HCT116 (cell line): ENCODE measurements at regions not wholly inside any gene's neighbourhood (a gene's known extent, or its start where the extent isn't known, plus 50 kb on each side); places are given as distances from the start of the nearest gene placed in this dataset.

Source experiments
- ATAC-seq: fragments of 200-7000 bp; cut with Tn5 transposase; 2 replicates; pipeline ENCODE4 v1.9.1; 2020; ENCODE audit warnings: mild to moderate bottlenecking, moderate library complexity
- BruUV-seq: library from RNA; stranded (reverse); fragments of 400-500 nt; replicated peaks from 2 replicates; lab custom pipeline; 2021; lab: Mats Ljungman, UMichigan
- CTCF ChIA-PET: fragments of 300-600 bp; sonication (Branson Sonifier 250); formaldehyde crosslinking; loops from one replicate; lab custom pipeline; 2021; ENCODE audit warnings: antibody characterized with exemption; lab: Charles Lee
- POLR2A ChIA-PET: fragments of 300-600, 350-600 bp; sonication (Branson Sonifier 250); formaldehyde crosslinking; loops from one replicate; lab custom pipeline; 2021; ENCODE audit warnings: antibody characterized with exemption; lab: Charles Lee
- RAD21 ChIA-PET, 2 experiments: fragments of 300-600 bp; sonication (Branson Sonifier 250); formaldehyde crosslinking; loops; one replicate each; lab custom pipeline; 2023; ENCODE audit warnings: low total read pairs in 2 of 2; ENCODE audit not compliant: uncharacterized antibody in 2 of 2, unreplicated experiment in 2 of 2, low non-redundant PET in 1 of 2; lab: Charles Lee
- DNase-seq: peaks from one replicate; pipeline ENCODE4 v3.0.0-alpha.2; 2010; ENCODE audit warnings: low read depth, low spot score
- H2AFZ ChIP-seq: fragments of 200-600 bp; shearing (Covaris generic), sonication (generic); 2 replicates; pipeline ENCODE4 v1.6.1; 2017; ENCODE audit warnings: low read depth, mixed run types, mixed read lengths, antibody characterized with exemption, low read length; ENCODE audit not compliant: poor library complexity, severe bottlenecking
- H3K27ac ChIP-seq: 2 replicates; pipeline ENCODE4 v1.5.1; 2012; ENCODE audit warnings: low read depth, low read length
- H3K27me3 ChIP-seq: fragments of 200-600 bp; sonication (generic); 2 replicates; pipeline ENCODE4 v1.6.1; 2016; ENCODE audit warnings: mixed run types, low read length, mixed read lengths; ENCODE audit not compliant: insufficient read depth
- H3K36me3 ChIP-seq, 2 experiments: fragments of 200-500 bp in 1 of 2; fragments of 200-600 bp in 1 of 2; sonication (Bioruptor generic) in 1 of 2; sonication (generic) in 1 of 2; 2 replicates each; pipeline versions ENCODE4 v1.5.1 to v1.6.1; 2014 to 2016; ENCODE audit warnings: low read length in 2 of 2, inconsistent platforms in 1 of 2, mixed read lengths in 1 of 2, mixed run types in 1 of 2; ENCODE audit not compliant: insufficient read depth in 2 of 2, control insufficient read depth in 1 of 2
- H3K4me1 ChIP-seq, 2 experiments: fragments of 200-600 bp in 1 of 2; sonication (generic) in 1 of 2; 2 replicates each; pipeline versions ENCODE4 v1.5.1 to v1.6.1; 2012 to 2017; ENCODE audit warnings: low read length in 2 of 2, inconsistent platforms in 1 of 2, mild to moderate bottlenecking in 1 of 2, mixed read lengths in 1 of 2, mixed run types in 1 of 2, moderate library complexity in 1 of 2; ENCODE audit not compliant: insufficient read depth in 2 of 2, control insufficient read depth in 1 of 2
- H3K4me2 ChIP-seq: fragments of 200-600 bp; sonication (generic); 2 replicates; pipeline ENCODE4 v1.6.1; 2017; ENCODE audit warnings: mixed run types, low read length, mixed read lengths
- H3K4me3 ChIP-seq, 2 experiments: fragments of 200-600 bp in 1 of 2; sonication (generic) in 1 of 2; replicated peaks in 1 of 2; 2 replicates each; pipeline ENCODE4 v1.5.1; 2011 to 2016; ENCODE audit warnings: low read length in 2 of 2, control low read depth in 1 of 2, low read depth in 1 of 2, mild to moderate bottlenecking in 1 of 2, mixed read lengths in 1 of 2, mixed run types in 1 of 2
- H3K79me2 ChIP-seq: fragments of 200-600 bp; sonication (generic); 2 replicates; pipeline ENCODE4 v1.6.1; 2017; ENCODE audit warnings: mild to moderate bottlenecking, mixed run types, low read length, moderate library complexity, mixed read lengths; ENCODE audit not compliant: insufficient read depth
- H3K9ac ChIP-seq: fragments of 200-600 bp; sonication (generic); 2 replicates; pipeline ENCODE4 v1.6.1; 2016; ENCODE audit warnings: low read length, mixed read lengths
- H3K9me2 ChIP-seq: fragments of 200-600 bp; sonication (generic), shearing (Covaris generic); 2 replicates; pipeline ENCODE4 v1.6.1; 2017; ENCODE audit warnings: mixed run types, mild to moderate bottlenecking, moderate library complexity; ENCODE audit not compliant: insufficient read depth
- H3K9me3 ChIP-seq, 2 experiments: fragments of 200-500 bp in 1 of 2; fragments of 200-600 bp in 1 of 2; sonication (Bioruptor generic) in 1 of 2; sonication (generic) in 1 of 2; 2 replicates each; pipeline ENCODE4 v1.6.1; 2014 to 2017; ENCODE audit warnings: low read length in 2 of 2, mixed read lengths in 2 of 2, inconsistent platforms in 1 of 2, low read depth in 1 of 2, mild to moderate bottlenecking in 1 of 2, mixed run types in 1 of 2, moderate library complexity in 1 of 2; ENCODE audit not compliant: control insufficient read depth in 1 of 2, insufficient read depth in 1 of 2
- H4K20me1 ChIP-seq: fragments of 200-600 bp; sonication (generic), shearing (Covaris generic); 2 replicates; pipeline ENCODE4 v1.6.1; 2017; ENCODE audit warnings: mixed run types, mild to moderate bottlenecking, moderate library complexity; ENCODE audit not compliant: insufficient read depth
- CBX3 ChIP-seq: IDR thresholded peaks from 2 replicates; pipeline ENCODE4 v1.6.1; 2012; ENCODE audit warnings: low read depth
- EGR1 ChIP-seq: IDR thresholded peaks from 2 replicates; pipeline ENCODE4 v1.6.1; 2012; ENCODE audit warnings: low read depth
- EZH2 ChIP-seq: fragments of 200-600 bp; sonication (generic); IDR thresholded peaks from 2 replicates; pipeline ENCODE4 v1.6.1; 2017; ENCODE audit warnings: antibody characterized with exemption, mixed run types
- EZH2phosphoT487 ChIP-seq: fragments of 200-600 bp; IDR thresholded peaks from 2 replicates; pipeline ENCODE4 v1.6.1; 2018; ENCODE audit warnings: antibody characterized with exemption, borderline replicate concordance
- JUND ChIP-seq: IDR thresholded peaks from 2 replicates; pipeline ENCODE4 v1.6.1; 2012
- POLR2AphosphoS5 ChIP-seq: IDR thresholded peaks from 2 replicates; pipeline ENCODE4 v1.6.1; 2011; ENCODE audit warnings: mild to moderate bottlenecking, low read depth, low read length, moderate library complexity
- RAD21 ChIP-seq: IDR thresholded peaks from 2 replicates; pipeline ENCODE4 v1.6.1; 2012; ENCODE audit warnings: low read depth, mild to moderate bottlenecking
- SP1 ChIP-seq: IDR thresholded peaks from 2 replicates; pipeline ENCODE4 v1.6.1; 2012; ENCODE audit warnings: low read depth
- ZFX ChIP-seq: fragments of 450-650 bp; IDR thresholded peaks from 2 replicates; pipeline ENCODE4 v1.6.1; 2017
- intact Hi-C: fragments of 100-400 bp; cut with micrococcal nuclease; formaldehyde crosslinking; loops from 2 replicates; pipeline ENCODE4 v1.10.0; 2022
- TF ChIP-seq, protein P1 (sequence below): IDR thresholded peaks from 2 replicates; pipeline ENCODE4 v1.6.1; 2012
- TF ChIP-seq, protein P2 (sequence below): IDR thresholded peaks from 2 replicates; pipeline ENCODE4 v1.6.1; 2012; ENCODE audit warnings: low read depth

DNA sequence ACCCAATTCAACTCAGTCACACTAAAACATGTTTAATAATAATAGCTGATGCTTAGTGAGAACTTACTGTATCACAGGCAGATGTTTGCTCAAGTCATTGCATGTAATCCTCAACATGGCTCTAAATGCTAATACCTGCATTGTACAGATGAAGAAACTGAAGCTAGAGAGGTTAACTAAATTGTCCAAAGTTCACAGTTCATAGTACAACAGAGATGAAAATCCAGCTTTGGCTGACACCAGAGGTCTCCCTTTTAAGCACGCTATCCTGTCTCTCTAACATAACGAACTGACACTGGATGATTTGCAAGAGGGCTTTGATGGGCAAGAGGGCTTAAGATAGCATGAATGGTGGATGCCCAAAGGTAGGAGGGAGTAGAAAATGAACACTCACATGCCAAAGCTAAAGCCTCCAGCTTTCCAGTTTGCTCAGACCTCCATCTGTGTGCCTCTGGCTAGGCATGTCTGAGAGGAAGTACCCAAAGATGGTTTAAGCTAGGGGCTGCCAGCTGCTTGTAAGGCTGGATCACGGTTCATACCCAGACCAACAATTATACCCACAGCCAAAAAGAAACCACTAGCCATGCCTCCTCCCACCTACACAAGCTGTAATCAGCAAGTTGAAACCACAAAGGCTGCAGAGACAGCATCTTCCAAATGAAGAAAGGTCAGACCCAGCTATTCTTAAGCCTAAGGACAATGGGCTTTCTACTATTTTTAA is 196.9 kb upstream of the UBL3 start:
- no peaks in the 10 kb centered on the region for H3K9me3 ChIP-seq
- H2AFZ ChIP-seq, result no peak overlapping the region
- no peaks in the 10 kb centered on the region for H4K20me1 ChIP-seq
- intact Hi-C loops, result no loop called here
- BruUV-seq, result no TSS peak
- ChIA-PET POLR2A (no interaction called here), CTCF (no interaction called here), RAD21 (no interaction called here)
- no peak overlapping the region for H3K4me3 ChIP-seq
- DNase-seq (no peak), ATAC-seq (no peak)
- no peaks in the 10 kb centered on the region for H3K36me3 ChIP-seq
- no peak overlapping the region for H3K4me2 ChIP-seq
- TF ChIP-seq RAD21 (no peak), EZH2 (no peak), EGR1 (no peak), EZH2phosphoT487 (no peak), POLR2AphosphoS5 (no peak), ZFX (no peak), SP1 (no peak), JUND (no peak), CBX3 (no peak)
- TF ChIP-seq, protein P1, sequence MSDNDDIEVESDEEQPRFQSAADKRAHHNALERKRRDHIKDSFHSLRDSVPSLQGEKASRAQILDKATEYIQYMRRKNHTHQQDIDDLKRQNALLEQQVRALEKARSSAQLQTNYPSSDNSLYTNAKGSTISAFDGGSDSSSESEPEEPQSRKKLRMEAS, result no peak
- TF ChIP-seq, protein P2, sequence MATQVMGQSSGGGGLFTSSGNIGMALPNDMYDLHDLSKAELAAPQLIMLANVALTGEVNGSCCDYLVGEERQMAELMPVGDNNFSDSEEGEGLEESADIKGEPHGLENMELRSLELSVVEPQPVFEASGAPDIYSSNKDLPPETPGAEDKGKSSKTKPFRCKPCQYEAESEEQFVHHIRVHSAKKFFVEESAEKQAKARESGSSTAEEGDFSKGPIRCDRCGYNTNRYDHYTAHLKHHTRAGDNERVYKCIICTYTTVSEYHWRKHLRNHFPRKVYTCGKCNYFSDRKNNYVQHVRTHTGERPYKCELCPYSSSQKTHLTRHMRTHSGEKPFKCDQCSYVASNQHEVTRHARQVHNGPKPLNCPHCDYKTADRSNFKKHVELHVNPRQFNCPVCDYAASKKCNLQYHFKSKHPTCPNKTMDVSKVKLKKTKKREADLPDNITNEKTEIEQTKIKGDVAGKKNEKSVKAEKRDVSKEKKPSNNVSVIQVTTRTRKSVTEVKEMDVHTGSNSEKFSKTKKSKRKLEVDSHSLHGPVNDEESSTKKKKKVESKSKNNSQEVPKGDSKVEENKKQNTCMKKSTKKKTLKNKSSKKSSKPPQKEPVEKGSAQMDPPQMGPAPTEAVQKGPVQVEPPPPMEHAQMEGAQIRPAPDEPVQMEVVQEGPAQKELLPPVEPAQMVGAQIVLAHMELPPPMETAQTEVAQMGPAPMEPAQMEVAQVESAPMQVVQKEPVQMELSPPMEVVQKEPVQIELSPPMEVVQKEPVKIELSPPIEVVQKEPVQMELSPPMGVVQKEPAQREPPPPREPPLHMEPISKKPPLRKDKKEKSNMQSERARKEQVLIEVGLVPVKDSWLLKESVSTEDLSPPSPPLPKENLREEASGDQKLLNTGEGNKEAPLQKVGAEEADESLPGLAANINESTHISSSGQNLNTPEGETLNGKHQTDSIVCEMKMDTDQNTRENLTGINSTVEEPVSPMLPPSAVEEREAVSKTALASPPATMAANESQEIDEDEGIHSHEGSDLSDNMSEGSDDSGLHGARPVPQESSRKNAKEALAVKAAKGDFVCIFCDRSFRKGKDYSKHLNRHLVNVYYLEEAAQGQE, result no peak
- H3K79me2 ChIP-seq, result no peaks in the 10 kb centered on the region
- no peaks in the 10 kb centered on the region for H3K9me2 ChIP-seq
- H3K27me3 ChIP-seq, result no peaks in the 10 kb centered on the region
- H3K27ac ChIP-seq, result no peak overlapping the region
- no peaks in the 10 kb centered on the region for H3K4me1 ChIP-seq
- no peak overlapping the region for H3K9ac ChIP-seq
